Heart left ventricle (tissue), 16 donors: ENCODE measurements at regions not wholly inside any gene's neighbourhood (a gene's known extent, or its start where the extent isn't known, plus 50 kb on each side); places are given as distances from the start of the nearest gene placed in this dataset.

Experiments
- ATAC-seq, 4 donors: fragments of 200-7000 bp; cut with Tn5 transposase; one replicate each; pipeline ENCODE4 v1.9.1; 2020 to 2022; ENCODE audit warnings: moderate library complexity in 4 of 4, mild to moderate bottlenecking in 3 of 4, moderate number of reproducible peaks in 1 of 4
- DNase-seq, 5 donors: peaks; one replicate each; pipeline ENCODE4 v3.0.0-alpha.2; 2020
- H3K27ac ChIP-seq, 12 donors: fragments of 200-600 bp; sonication (generic) in 4 of 12; one replicate each; pipeline versions ENCODE4 v1.5.0 to v1.8.0; 2016 to 2022; ENCODE audit warnings: mild to moderate bottlenecking in 2 of 12
- H3K27me3 ChIP-seq, 9 donors: fragments of 200-600 bp; sonication (generic) in 2 of 9; one replicate each; pipeline versions ENCODE4 v1.5.1 to v1.8.0; 2016 to 2022; ENCODE audit warnings: mild to moderate bottlenecking in 3 of 9
- H3K36me3 ChIP-seq, 9 donors: fragments of 200-600 bp; sonication (generic) in 2 of 9; one replicate each; pipeline versions ENCODE4 v1.5.0 to v1.8.0; 2018 to 2022; ENCODE audit warnings: mild to moderate bottlenecking in 2 of 9
- H3K4me1 ChIP-seq, 12 donors: fragments of 200-600 bp; sonication (generic) in 4 of 12; one replicate each; pipeline versions ENCODE4 v1.5.0 to v1.8.0; 2016 to 2022; ENCODE audit warnings: mild to moderate bottlenecking in 3 of 12
- H3K4me3 ChIP-seq, 12 donors: fragments of 200-600 bp; sonication (generic) in 4 of 12; one replicate each; pipeline versions ENCODE4 v1.5.0 to v1.8.0; 2017 to 2022; ENCODE audit warnings: mild to moderate bottlenecking in 9 of 12, moderate library complexity in 4 of 12
- H3K9me3 ChIP-seq, 12 donors: fragments of 200-600 bp; sonication (generic) in 4 of 12; one replicate each; pipeline versions ENCODE4 v1.5.0 to v1.8.0; 2016 to 2022; ENCODE audit warnings: mild to moderate bottlenecking in 1 of 12
- CTCF ChIP-seq, 12 donors: fragments of 200-600 bp; sonication (generic) in 4 of 12; IDR thresholded peaks; one replicate each; pipeline versions ENCODE4 v1.5.0 to v1.8.0; 2018 to 2022; ENCODE audit warnings: antibody characterized with exemption in 12 of 12, mild to moderate bottlenecking in 5 of 12
- POLR2A ChIP-seq, 2 donors: fragments of 450-650 bp; IDR thresholded peaks; one replicate each; pipeline ENCODE4 v1.6.1; 2017; ENCODE audit warnings: antibody characterized with exemption in 2 of 2, mild to moderate bottlenecking in 2 of 2, moderate library complexity in 2 of 2
- WGBS, 4 donors: extraction: QIAGEN DNeasy Blood & Tissue Kit in 2 of 4; methylation state at CpG; one replicate each; pipeline versions ENCODE4 v1.1.5 to v1.1.7; 2013 to 2018; 5-methylcytosine and 5-hydroxymethylcytosine counted together
- intact Hi-C, 10 donors: fragments of 100-400 bp; cut with DNase I; formaldehyde crosslinking; loops; one replicate each; pipeline versions ENCODE4 v1.11.1 to v1.14.2; 2022
- donor health status: ischemic (EF 13 %, LVEDD 7.1; RV severe dilation, severe dysfunction).
- donor health status: healthy with polysubstance abuse.
- donor health status: DM: no; HTN: yes; CAD: no.
- donor health status: DM: no; HTN: no; CAD: no.
- donor health status: ischemic (EF 25% LVEDD 6.9; RV normal size, moderate dysfunction).
- donor health status: ischemic (EF 25% LVEDD 5.7; RV mildly dilated, moderate dysfunction).
- donor health status: healthy.
- donor health status: DM: yes; HTN: yes; CAD: no.
- donor health status: ischemic (EF 35%, LVEDD 5.7; RV mildly dilated, moderate dysfunction).
- donor health status: nonischemic (EF 11% LVEDD 7.7; RV severe dilation, severe dysfunction).
- donor health status: DM: yes; HTN: yes; CAD: no.
- donor health status: PGD.
- donor health status: ischemic (EF 29% LVEDD 5.4; RV normal size, mild dysfunction).
- donor health status: nonischemic (EF 23%, LVEDD 6.1; RV moderate dilation, normal function).

DNA sequence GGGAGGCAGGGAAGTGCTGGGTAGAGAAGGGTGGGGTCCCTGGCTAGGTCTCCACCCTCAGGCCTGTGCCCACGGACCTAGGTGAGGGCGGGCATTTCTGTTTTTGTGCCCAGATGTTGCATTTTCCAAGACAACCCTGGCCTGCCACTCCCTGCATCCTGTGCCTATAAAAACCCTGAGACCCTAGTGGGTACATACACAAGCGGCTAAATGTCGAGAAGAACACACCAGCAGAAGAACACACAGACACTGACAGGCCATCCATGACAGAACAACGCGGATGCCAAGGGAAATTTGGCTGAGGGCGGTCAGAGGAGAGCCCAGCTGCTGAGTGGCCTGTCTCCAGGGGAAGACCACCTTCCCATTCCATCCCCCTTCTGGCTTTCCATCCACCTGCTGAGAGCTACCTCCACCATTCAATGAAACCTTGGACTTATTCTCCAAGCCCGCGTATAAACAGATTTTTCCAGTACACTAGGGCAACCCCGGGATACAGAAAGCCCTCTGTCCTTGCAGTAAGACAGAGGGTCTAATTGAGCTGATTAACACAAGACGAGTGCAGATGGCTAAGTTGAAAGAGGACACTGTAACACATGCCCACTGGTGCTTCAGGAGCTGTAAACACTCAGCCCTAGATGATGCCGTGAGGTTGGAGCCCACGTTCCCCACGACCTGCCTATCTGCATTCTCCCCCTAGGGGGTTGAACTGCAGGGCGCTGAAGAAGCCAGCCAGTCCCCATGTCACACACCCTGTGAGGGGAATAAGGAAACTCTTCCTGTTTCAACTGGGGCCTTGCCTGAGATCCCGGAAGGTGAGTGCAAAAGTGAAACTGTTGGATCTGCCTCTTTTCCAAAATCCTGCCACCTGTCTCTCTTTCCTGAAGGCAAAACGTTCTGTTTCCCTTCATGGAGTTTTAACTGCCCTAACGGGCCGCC, 147.2 kb upstream of the COX10 start:
- Histone ChIP-seq H3K27me3 (no peaks in the 10 kb centered on the region), H3K27ac (no peak overlapping the region), H3K4me1 (peaks cover 0 to 15% (median 0%) of the 10 kb centered on the region in 12 donors), H3K36me3 (no peaks in the 10 kb centered on the region), H3K9me3 (no peaks in the 10 kb centered on the region), H3K4me3 (no peak overlapping the region)
- 62 to 83% (median 74%) methylated on average over 19 of the region's 19 CpGs for WGBS, 4 donors
- no peak for ATAC-seq
- intact Hi-C loops: no loop called here
- DNase-seq: no peak
- TF ChIP-seq POLR2A (IDR thresholded peaks at IDR 0.05) (no peak), CTCF (IDR thresholded peaks at IDR 0.05) (no peak)

GRCh38 chr17:13922885-13923284, 146.4 kb upstream of the COX10 start:
- Histone ChIP-seq H3K27ac (no peak overlapping the region), H3K4me1 (peaks cover 0 to 15% (median 0%) of the 10 kb centered on the region in 12 donors), H3K9me3 (no peaks in the 10 kb centered on the region), H3K27me3 (no peaks in the 10 kb centered on the region), H3K4me3 (no peak overlapping the region), H3K36me3 (no peaks in the 10 kb centered on the region)
- DNase-seq (no peak), ATAC-seq (no peak)
- intact Hi-C loops: no loop called here
- 83 to 91% (median 88%) methylated on average over 3 to 5 of the region's 5 CpGs for WGBS, 4 donors
- TF ChIP-seq POLR2A (IDR thresholded peaks at IDR 0.05): no peak
- no peak for TF ChIP-seq CTCF (IDR thresholded peaks at IDR 0.05)

- TF ChIP-seq POLR2A (IDR thresholded peaks at IDR 0.05) (no peak), CTCF (IDR thresholded peaks at IDR 0.05) (peak in 1 of 12 donors; percentile 14)
- Histone ChIP-seq H3K27ac (no peak overlapping the region), H3K9me3 (no peaks in the 10 kb centered on the region), H3K27me3 (no peaks in the 10 kb centered on the region), H3K4me3 (no peak overlapping the region), H3K36me3 (no peaks in the 10 kb centered on the region), H3K4me1 (peaks cover 0 to 9% (median 0%) of the 10 kb centered on the region in 12 donors)
- 80 to 95% (median 86%) methylated on average over 5 of the region's 5 CpGs for WGBS, 4 donors
- ATAC-seq (no peak), DNase-seq (no peak)
- intact Hi-C loops: no loop called here
Observed at GRCh38 chr17:13925579-13925978, 143.7 kb upstream of the COX10 start.

DNA sequence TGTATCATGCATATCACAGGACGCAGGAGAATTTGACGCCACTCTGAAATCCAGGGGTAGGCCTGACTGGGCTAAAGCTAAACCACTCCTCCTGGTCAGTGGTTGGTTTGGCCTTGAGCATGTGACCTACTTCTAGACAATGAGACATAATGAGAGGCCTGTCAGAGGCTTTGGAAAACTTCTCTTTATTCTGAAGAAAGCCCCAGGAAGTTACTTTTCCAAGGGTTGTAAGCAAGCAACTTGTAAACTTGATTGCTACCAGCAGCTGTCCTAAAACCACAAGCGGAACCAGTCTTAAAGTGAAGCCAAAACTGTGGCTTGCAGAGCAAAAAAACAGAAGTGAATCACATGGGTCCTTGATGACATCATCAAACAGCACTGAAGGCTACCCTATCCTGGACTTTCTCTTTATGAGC, 138.2 kb upstream of the COX10 start:
- Histone ChIP-seq H3K27me3 (no peaks in the 10 kb centered on the region), H3K27ac (peak overlapping the region; percentile 38 to 88 (median 56)), H3K9me3 (peaks cover 0 to 2% (median 0%) of the 10 kb centered on the region in 12 donors), H3K36me3 (no peaks in the 10 kb centered on the region), H3K4me1 (peaks cover 0 to 33% (median 0%) of the 10 kb centered on the region in 12 donors), H3K4me3 (no peak overlapping the region)
- DNase-seq: peak in 4 of 5 donors; percentile 38 to 54 (median 50)
- intact Hi-C loops: loop anchor here in 1 of 10 donors (10.0 kb wide), 1 partner anchor 64 kb away; no protein-coding TSS in a partner anchor
- WGBS, 4 donors: 73 to 92% (median 82%) methylated on average over 3 of the region's 3 CpGs
- TF ChIP-seq POLR2A (IDR thresholded peaks at IDR 0.05) (no peak), CTCF (IDR thresholded peaks at IDR 0.05) (no peak)
- peak; percentile 87 to 94 (median 91) for ATAC-seq
